ENCODE measurements at regions not wholly inside any gene's neighbourhood (a gene's known extent, or its start where the extent isn't known, plus 50 kb on each side); places are given as distances from the start of the nearest gene placed in this dataset.

- H3K27me3 ChIP-seq (ENCODE audit: control insufficient read depth in 1 of 2, insufficient read depth in 2 of 2, low read length in 2 of 2), result peaks cover 0 to 4% of the 10 kb centered on the region in 2 experiments
- DNase-seq, result no peak
Observed at GRCh38 chr10:70998086-70998485, 109.7 kb upstream of the PCBD1 start.

GRCh38 chr10:71001470-71001869 lies 113.1 kb upstream of the PCBD1 start:
- H3K27me3 Mint-ChIP-seq, result peaks cover 21% of the 10 kb centered on the region

More at GRCh38 chr10:70998086-70998485, 109.7 kb upstream of the PCBD1 start:
- H3K36me3 Mint-ChIP-seq (ENCODE audit: low read depth), result no peaks in the 10 kb centered on the region
- intact Hi-C loops (cut with DNase I, micrococcal nuclease), result no loop called here
- ChIA-PET POLR2A (no interaction called here), CTCF (no interaction called here)
- H3K4me3 ChIP-seq (ENCODE audit: low read length), result no peak overlapping the region
- ATAC-seq (ENCODE audit: poor library complexity), result no peak
- no peaks in the 10 kb centered on the region for H3K4me1 Mint-ChIP-seq (ENCODE audit: low read depth)
- H3K9me3 Mint-ChIP-seq, result peaks cover 2% of the 10 kb centered on the region
- H3K27ac Mint-ChIP-seq, result no peak overlapping the region
- peaks cover 0 to 8% of the 10 kb centered on the region in 2 experiments for H3K9me3 ChIP-seq (ENCODE audit: control insufficient read depth in 1 of 2, insufficient read depth in 1 of 2, low read length in 2 of 2)
- H3K27ac ChIP-seq (ENCODE audit: low read depth in 1 of 2, low read length in 2 of 2), result no peak overlapping the region
- no peaks in the 10 kb centered on the region for H3K4me1 ChIP-seq (ENCODE audit: insufficient read depth, low read length)
- no peaks in the 10 kb centered on the region for H3K36me3 ChIP-seq (ENCODE audit: insufficient read depth, low read length)
- TF ChIP-seq CTCF (IDR thresholded peaks at IDR 0.05), result no peak
- no peak overlapping the region for H3K4me3 Mint-ChIP-seq
- H3K27me3 Mint-ChIP-seq, result peaks cover 22% of the 10 kb centered on the region

GRCh38 chr10:71004176-71005075 lies 116.1 kb upstream of the PCBD1 start:
- Mint-ChIP-seq H3K27ac (no peak overlapping the region), H3K36me3 (ENCODE audit: low read depth) (no peaks in the 10 kb centered on the region), H3K9me3 (peaks cover 2% of the 10 kb centered on the region), H3K4me3 (no peak overlapping the region), H3K27me3 (peaks cover 24% of the 10 kb centered on the region), H3K4me1 (ENCODE audit: low read depth) (no peaks in the 10 kb centered on the region)
- ChIA-PET POLR2A (no interaction called here), CTCF (no interaction called here)
- DNase-seq (no peak), ATAC-seq (ENCODE audit: poor library complexity) (no peak)
- peaks cover 0 to 8% of the 10 kb centered on the region in 2 experiments for H3K9me3 ChIP-seq (ENCODE audit: control insufficient read depth in 1 of 2, insufficient read depth in 1 of 2, low read length in 2 of 2)
- intact Hi-C loops (cut with DNase I, micrococcal nuclease), result no loop called here
- H3K27ac ChIP-seq (ENCODE audit: low read depth in 1 of 2, low read length in 2 of 2), result no peak overlapping the region
- no peaks in the 10 kb centered on the region for H3K36me3 ChIP-seq (ENCODE audit: insufficient read depth, low read length)
- H3K4me1 ChIP-seq (ENCODE audit: insufficient read depth, low read length), result no peaks in the 10 kb centered on the region
- TF ChIP-seq CTCF (IDR thresholded peaks at IDR 0.05), result no peak
- no peak overlapping the region for H3K4me3 ChIP-seq (ENCODE audit: low read length)
- peaks cover 0 to 4% of the 10 kb centered on the region in 2 experiments for H3K27me3 ChIP-seq (ENCODE audit: control insufficient read depth in 1 of 2, insufficient read depth in 2 of 2, low read length in 2 of 2)

More at GRCh38 chr10:71001470-71001869, 113.1 kb upstream of the PCBD1 start:
- H3K4me3 ChIP-seq (ENCODE audit: low read length), result no peak overlapping the region
- no peaks in the 10 kb centered on the region for H3K4me1 ChIP-seq (ENCODE audit: insufficient read depth, low read length)
- peaks cover 0 to 8% of the 10 kb centered on the region in 2 experiments for H3K9me3 ChIP-seq (ENCODE audit: control insufficient read depth in 1 of 2, insufficient read depth in 1 of 2, low read length in 2 of 2)
- no peaks in the 10 kb centered on the region for H3K36me3 Mint-ChIP-seq (ENCODE audit: low read depth)
- intact Hi-C loops (cut with DNase I, micrococcal nuclease), result no loop called here
- ATAC-seq (ENCODE audit: poor library complexity) (no peak), DNase-seq (no peak)
- H3K9me3 Mint-ChIP-seq, result peaks cover 2% of the 10 kb centered on the region
- ChIA-PET POLR2A (no interaction called here), CTCF (no interaction called here)
- no peaks in the 10 kb centered on the region for H3K36me3 ChIP-seq (ENCODE audit: insufficient read depth, low read length)
- TF ChIP-seq CTCF (IDR thresholded peaks at IDR 0.05), result no peak
- peaks cover 0 to 4% of the 10 kb centered on the region in 2 experiments for H3K27me3 ChIP-seq (ENCODE audit: control insufficient read depth in 1 of 2, insufficient read depth in 2 of 2, low read length in 2 of 2)
- no peak overlapping the region for H3K4me3 Mint-ChIP-seq
- no peak overlapping the region for H3K27ac Mint-ChIP-seq
- H3K27ac ChIP-seq (ENCODE audit: low read depth in 1 of 2, low read length in 2 of 2), result no peak overlapping the region
- H3K4me1 Mint-ChIP-seq (ENCODE audit: low read depth), result no peaks in the 10 kb centered on the region

Measured in CD4-positive, alpha-beta T cell (primary cell).